ENCODE measurements at regions not wholly inside any gene's neighbourhood (a gene's known extent, or its start where the extent isn't known, plus 50 kb on each side); places are given as distances from the start of the nearest gene placed in this dataset.

DNA sequence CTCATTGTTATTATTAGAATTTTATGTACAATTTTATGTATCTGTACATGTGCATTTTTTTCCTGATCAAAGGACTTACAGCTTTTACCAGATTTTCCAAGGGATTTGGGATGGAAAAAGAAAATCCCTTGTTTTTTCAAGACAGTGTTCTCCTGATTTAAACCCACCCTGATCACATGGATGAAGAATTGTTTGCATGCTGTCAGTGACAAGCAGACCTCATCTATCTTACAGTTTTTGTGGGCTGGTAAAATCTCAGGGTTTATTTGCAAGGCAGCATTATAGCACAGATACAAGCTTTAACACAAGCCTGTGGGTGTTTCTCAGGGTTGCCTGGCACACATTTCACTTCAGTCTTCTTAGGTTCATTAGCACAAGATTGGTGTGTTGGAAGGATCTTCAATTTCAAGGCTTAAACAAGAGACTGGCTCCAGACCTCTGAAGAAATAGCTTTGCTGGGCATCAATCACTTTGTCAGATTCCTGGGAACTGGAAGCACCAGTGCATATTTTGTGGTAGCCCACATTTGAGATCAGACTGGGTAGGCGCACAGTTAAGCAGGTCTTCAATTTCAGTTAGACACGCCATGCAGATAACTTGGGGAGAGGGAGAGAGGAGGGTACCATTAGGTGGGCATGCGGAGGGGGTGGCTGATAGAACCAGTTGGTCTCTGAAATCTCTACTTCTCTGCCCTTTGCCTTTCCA is 118.0 kb downstream of the TBX5 start:
- TF ChIP-seq, protein P1, sequence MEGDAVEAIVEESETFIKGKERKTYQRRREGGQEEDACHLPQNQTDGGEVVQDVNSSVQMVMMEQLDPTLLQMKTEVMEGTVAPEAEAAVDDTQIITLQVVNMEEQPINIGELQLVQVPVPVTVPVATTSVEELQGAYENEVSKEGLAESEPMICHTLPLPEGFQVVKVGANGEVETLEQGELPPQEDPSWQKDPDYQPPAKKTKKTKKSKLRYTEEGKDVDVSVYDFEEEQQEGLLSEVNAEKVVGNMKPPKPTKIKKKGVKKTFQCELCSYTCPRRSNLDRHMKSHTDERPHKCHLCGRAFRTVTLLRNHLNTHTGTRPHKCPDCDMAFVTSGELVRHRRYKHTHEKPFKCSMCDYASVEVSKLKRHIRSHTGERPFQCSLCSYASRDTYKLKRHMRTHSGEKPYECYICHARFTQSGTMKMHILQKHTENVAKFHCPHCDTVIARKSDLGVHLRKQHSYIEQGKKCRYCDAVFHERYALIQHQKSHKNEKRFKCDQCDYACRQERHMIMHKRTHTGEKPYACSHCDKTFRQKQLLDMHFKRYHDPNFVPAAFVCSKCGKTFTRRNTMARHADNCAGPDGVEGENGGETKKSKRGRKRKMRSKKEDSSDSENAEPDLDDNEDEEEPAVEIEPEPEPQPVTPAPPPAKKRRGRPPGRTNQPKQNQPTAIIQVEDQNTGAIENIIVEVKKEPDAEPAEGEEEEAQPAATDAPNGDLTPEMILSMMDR (conservative IDR thresholded peaks at IDR 0.05 in 1 of 2, IDR thresholded peaks at IDR 0.05 in 1 of 2; ENCODE audit: low read depth in 1 of 2, low read length in 2 of 2) = no peak
- TF ChIP-seq EZH2 (IDR thresholded peaks at IDR 0.05; ENCODE audit: low read length, missing control alignments) = no peak
